Epithelial cell of esophagus (primary cell): ENCODE measurements at regions not wholly inside any gene's neighbourhood (a gene's known extent, or its start where the extent isn't known, plus 50 kb on each side); places are given as distances from the start of the nearest gene placed in this dataset.
A peak's percentile ranks its signal among the peaks of the same experiment; 100 is the strongest.

Experiments used
- DNase-seq: peaks from one replicate; pipeline ENCODE4 v3.0.0; 2010; ENCODE audit warnings: low read depth
- H3K4me3 ChIP-seq: 2 replicates; pipeline ENCODE4 v1.5.1; 2011; ENCODE audit warnings: mild to moderate bottlenecking, low read length, control low read depth
- CTCF ChIP-seq: IDR thresholded peaks from 2 replicates; pipeline ENCODE4 v1.5.1; 2011; ENCODE audit warnings: low read depth, mild to moderate bottlenecking, low read length, control low read depth, inconsistent platforms; ENCODE audit not compliant: insufficient read depth; ENCODE audit errors: missing control alignments

GRCh38 chr5:6825678-6826244 is 112.5 kb downstream of the TENT4A start:
- no peak overlapping the region for H3K4me3 ChIP-seq
- DNase-seq, result no peak
- TF ChIP-seq CTCF, result no peak

GRCh38 chr5:6826756-6827155 is 113.5 kb downstream of the TENT4A start:
- no peak overlapping the region for H3K4me3 ChIP-seq
- no peak for DNase-seq
- TF ChIP-seq CTCF, result no peak

GRCh38 chr5:6827526-6828219 is 114.4 kb downstream of the TENT4A start:
- DNase-seq, result no peak
- no peak for TF ChIP-seq CTCF
- no peak overlapping the region for H3K4me3 ChIP-seq

- TF ChIP-seq CTCF, result no peak
- H3K4me3 ChIP-seq, result no peak overlapping the region
- peak; percentile 35 for DNase-seq
Observed at GRCh38 chr5:6829150-6829784, 116.0 kb downstream of the TENT4A start.

- TF ChIP-seq CTCF, result no peak
- DNase-seq, result no peak
- no peak overlapping the region for H3K4me3 ChIP-seq
Observed at GRCh38 chr5:6830643-6831239, 117.5 kb downstream of the TENT4A start.

- no peak overlapping the region for H3K4me3 ChIP-seq
- TF ChIP-seq CTCF, result no peak
- DNase-seq, result no peak
Observed at GRCh38 chr5:6831678-6832671, 118.7 kb downstream of the TENT4A start.
